ES-I3 (cell line): ENCODE measurements at regions not wholly inside any gene's neighbourhood (a gene's known extent, or its start where the extent isn't known, plus 50 kb on each side); places are given as distances from the start of the nearest gene placed in this dataset.
"Not testable (repeated sequence)": the region's sequence is repeated elsewhere in the genome, so short reads cannot be mapped to it uniquely, and the experiment has no call there.

Source experiments
- H3K36me3 ChIP-seq: 2 replicates; pipeline ENCODE4 v1.6.1; 2013; ENCODE audit warnings: mild to moderate bottlenecking, low read length, control low read depth, moderate library complexity; ENCODE audit not compliant: insufficient read depth
- H3K4me1 ChIP-seq: 2 replicates; pipeline ENCODE4 v1.6.1; 2013; ENCODE audit warnings: mild to moderate bottlenecking, control low read depth, low read length; ENCODE audit not compliant: insufficient read depth
- H3K9ac ChIP-seq: 2 replicates; pipeline ENCODE4 v1.6.1; 2013; ENCODE audit warnings: low read depth, mild to moderate bottlenecking, low read length, moderate library complexity
- H3K9me3 ChIP-seq: 2 replicates; pipeline ENCODE4 v1.6.1; 2013; ENCODE audit warnings: mild to moderate bottlenecking, low read length, moderate library complexity; ENCODE audit not compliant: control insufficient read depth, insufficient read depth

GRCh38 chr21:9657779-9658178 lies 863.6 kb upstream of the TPTE start:
- H3K9ac ChIP-seq, H3K4me1 ChIP-seq, H3K36me3 ChIP-seq, H3K9me3 ChIP-seq: not testable (repeated sequence)

DNA sequence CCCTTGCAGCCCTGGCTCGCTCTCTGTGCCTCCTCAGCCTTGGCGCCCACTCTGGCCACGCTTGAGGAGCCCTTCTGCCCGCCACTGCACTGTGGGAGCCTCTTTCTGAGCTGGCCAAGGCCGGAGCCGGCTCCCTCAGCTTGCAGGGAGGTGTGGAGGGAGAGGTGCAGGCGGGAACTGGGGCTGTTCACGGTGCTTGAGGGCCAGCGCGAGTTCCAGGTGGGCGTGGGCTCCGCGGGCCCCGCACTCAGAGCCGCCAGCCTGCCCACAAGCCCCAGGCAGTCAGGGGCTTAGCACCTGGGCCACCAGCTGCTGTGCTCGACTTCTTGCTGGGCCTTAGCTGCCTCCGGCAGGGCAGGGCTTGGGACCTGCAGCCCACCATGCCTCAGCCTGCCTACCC lies 861.5 kb upstream of the TPTE start:
- H3K36me3 ChIP-seq, H3K9me3 ChIP-seq, H3K4me1 ChIP-seq, H3K9ac ChIP-seq: not testable (repeated sequence)

GRCh38 chr21:9663914-9664729 lies 857.3 kb upstream of the TPTE start:
- H3K4me1 ChIP-seq, H3K9me3 ChIP-seq, H3K9ac ChIP-seq, H3K36me3 ChIP-seq: not testable (repeated sequence)

DNA sequence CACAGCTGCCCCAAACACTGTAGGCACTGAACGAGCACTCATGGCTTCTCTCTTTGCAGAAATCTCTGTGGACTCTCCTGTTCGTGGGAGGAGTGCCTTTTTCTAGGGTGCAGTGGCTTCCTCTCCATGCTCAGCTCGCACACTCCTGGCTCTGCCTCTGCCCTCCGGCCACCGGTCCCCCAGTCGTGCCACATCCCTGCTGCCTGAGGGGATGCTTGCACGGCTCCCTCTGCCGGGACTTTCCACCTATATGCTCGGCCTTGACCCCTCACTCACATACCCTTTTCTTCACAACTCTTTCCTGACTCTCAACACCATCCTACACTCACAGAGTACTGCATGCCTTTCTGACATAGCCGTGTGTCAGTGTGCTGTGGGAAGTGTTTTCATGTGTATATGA lies 845.6 kb upstream of the TPTE start:
- H3K4me1 ChIP-seq, H3K9me3 ChIP-seq, H3K36me3 ChIP-seq, H3K9ac ChIP-seq: not testable (repeated sequence)

- H3K9ac ChIP-seq, H3K4me1 ChIP-seq, H3K36me3 ChIP-seq, H3K9me3 ChIP-seq: not testable (repeated sequence)
Measured at GRCh38 chr21:9679029-9679428, 842.4 kb upstream of the TPTE start.

DNA sequence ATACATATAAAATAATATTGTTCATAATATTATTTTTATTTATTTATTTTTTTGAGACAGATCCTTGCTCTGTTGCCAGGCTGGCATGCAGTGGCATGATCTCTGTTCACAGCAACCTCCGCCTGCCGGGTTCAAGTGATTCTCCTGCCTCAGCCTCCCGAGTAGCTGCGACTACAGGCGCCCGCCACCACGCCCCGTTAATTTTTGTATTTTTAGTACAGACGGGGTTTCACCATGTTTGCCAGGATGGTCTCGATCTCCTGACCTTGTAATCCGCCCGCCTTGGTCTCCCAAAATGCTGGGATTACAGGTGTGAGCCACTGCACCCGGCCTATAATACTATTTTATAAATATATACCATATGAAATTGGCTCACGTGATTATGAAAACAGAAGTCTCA lies 832.4 kb upstream of the TPTE start:
- not testable (repeated sequence) for H3K9me3 ChIP-seq, H3K36me3 ChIP-seq, H3K4me1 ChIP-seq, H3K9ac ChIP-seq

DNA sequence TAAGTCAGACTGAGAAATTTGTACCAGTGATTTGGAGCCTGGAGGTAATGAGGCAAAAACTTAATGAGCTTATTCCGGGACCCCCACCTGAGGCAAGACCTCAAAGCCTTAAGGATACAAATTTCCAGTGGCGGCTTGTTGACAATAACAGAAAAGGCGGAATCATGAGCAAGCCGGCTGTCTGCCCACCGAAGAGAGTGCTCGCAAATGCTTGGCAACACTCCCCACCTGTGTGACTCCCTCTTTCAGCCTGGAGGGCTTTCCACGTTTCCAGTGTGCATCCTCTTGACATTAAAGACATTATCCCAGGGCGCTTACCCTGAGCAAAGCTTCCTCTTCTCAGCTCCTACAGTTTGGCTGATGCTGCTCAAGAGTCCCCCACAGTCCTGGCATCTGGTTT lies 830.4 kb upstream of the TPTE start:
- not testable (repeated sequence) for H3K9me3 ChIP-seq, H3K36me3 ChIP-seq, H3K9ac ChIP-seq, H3K4me1 ChIP-seq

GRCh38 chr21:9695759-9696158 lies 825.6 kb upstream of the TPTE start:
- not testable (repeated sequence) for H3K36me3 ChIP-seq, H3K9ac ChIP-seq, H3K4me1 ChIP-seq, H3K9me3 ChIP-seq

GRCh38 chr21:9697751-9698150 lies 823.6 kb upstream of the TPTE start:
- not testable (repeated sequence) for H3K36me3 ChIP-seq, H3K9ac ChIP-seq, H3K9me3 ChIP-seq, H3K4me1 ChIP-seq

DNA sequence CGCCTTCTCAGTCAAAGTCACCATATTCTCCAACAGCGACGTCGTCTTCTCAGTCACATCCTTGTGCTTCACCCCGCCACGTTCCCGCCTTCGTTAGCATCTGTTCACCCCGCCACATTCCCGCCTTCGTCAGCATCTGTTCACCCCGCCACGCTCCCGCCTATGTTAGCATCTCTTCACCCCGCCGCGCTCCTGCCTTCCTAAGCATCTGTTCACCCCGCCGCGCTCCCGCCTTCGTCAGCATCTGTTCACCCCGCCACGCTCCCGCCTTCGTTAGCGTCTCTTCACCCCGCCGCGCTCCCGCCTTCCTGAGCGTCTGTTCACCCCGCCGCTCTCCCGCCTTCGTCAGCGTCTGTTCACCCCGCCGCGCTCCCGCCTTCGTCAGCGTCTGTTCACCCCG lies 816.4 kb upstream of the TPTE start:
- H3K9ac ChIP-seq, H3K36me3 ChIP-seq, H3K4me1 ChIP-seq, H3K9me3 ChIP-seq: not testable (repeated sequence)

DNA sequence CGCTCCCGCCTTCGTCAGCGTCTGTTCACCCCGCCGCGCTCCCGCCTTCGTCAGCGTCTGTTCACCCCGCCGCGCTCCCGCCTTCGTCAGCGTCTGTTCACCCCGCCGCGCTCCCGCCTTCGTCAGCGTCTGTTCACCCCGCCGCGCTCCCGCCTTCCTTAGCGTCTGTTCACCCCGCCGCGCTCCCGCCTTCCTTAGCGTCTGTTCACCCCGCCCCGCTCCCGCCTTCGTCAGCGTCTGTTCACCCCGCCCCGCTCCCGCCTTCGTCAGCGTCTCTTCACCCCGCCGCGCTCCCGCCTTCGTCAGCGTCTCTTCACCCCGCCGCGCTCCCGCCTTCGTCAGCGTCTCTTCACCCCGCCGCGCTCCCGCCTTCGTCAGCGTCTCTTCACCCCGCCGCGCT lies 815.9 kb upstream of the TPTE start:
- H3K36me3 ChIP-seq, H3K4me1 ChIP-seq, H3K9me3 ChIP-seq, H3K9ac ChIP-seq: not testable (repeated sequence)

- H3K9ac ChIP-seq, H3K9me3 ChIP-seq, H3K4me1 ChIP-seq, H3K36me3 ChIP-seq: not testable (repeated sequence)
Measured at GRCh38 chr21:9724542-9724941, 796.8 kb upstream of the TPTE start.

GRCh38 chr21:9727187-9727586 lies 794.2 kb upstream of the TPTE start:
- H3K36me3 ChIP-seq, H3K9me3 ChIP-seq, H3K4me1 ChIP-seq, H3K9ac ChIP-seq: not testable (repeated sequence)

GRCh38 chr21:9728219-9728992 lies 793.0 kb upstream of the TPTE start:
- not testable (repeated sequence) for H3K9me3 ChIP-seq, H3K36me3 ChIP-seq, H3K4me1 ChIP-seq, H3K9ac ChIP-seq

DNA sequence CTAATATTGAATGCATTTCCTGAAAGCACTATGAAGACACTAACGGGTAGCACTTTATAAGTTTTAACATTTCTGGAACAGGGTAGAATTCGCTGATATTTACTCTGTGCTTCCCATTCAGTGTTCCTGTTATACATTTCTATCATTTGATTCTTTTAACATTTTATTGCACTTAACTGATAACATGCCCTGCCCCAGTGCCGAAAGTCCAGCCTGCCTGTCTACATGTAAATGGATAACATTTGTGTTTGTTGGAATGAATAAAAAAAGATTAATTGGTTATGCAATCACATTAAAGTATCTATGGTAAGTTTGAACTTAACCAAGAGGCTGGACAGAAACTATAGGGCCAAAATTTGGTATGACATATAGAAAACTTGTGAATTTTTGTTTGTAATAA lies 790.5 kb upstream of the TPTE start:
- H3K9me3 ChIP-seq, result no peaks in the 10 kb centered on the region

More for the DNA sequence above, 790.5 kb upstream of the TPTE start:
- Histone ChIP-seq H3K9ac (no peak overlapping the region), H3K4me1 (no peaks in the 10 kb centered on the region), H3K36me3 (no peaks in the 10 kb centered on the region)
